ENCODE measurements at regions not wholly inside any gene's neighbourhood (a gene's known extent, or its start where the extent isn't known, plus 50 kb on each side); places are given as distances from the start of the nearest gene placed in this dataset.

DNA sequence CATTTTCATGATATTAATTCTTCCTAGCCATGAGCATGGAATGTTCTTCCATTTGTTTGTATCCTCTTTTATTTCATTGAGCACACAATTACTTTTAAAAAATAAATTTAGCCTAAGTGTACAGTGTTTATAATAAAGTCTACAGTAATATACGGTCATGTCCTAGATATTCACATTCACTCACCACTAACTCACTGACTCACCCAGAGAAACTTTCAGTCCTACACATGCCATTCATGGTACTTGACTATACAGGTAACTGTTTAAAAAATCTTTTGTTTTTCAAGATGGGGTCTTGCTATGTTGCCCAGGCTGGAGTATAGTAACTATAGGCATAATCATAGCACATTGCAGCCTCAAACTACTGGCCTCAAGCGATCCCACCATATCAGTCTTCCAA is 348.1 kb downstream of the RAPGEF2 start:
- TF ChIP-seq CTCF (optimal IDR thresholded peaks at IDR 0.05 in 1 of 3, IDR thresholded peaks at IDR 0.05 in 1 of 3, conservative IDR thresholded peaks at IDR 0.05 in 1 of 3; ENCODE audit: extremely low read depth in 1 of 3, insufficient read depth in 2 of 3, low read length in 3 of 3) (no peak), EZH2 (IDR thresholded peaks at IDR 0.05; ENCODE audit: low read length) (no peak)

DNA sequence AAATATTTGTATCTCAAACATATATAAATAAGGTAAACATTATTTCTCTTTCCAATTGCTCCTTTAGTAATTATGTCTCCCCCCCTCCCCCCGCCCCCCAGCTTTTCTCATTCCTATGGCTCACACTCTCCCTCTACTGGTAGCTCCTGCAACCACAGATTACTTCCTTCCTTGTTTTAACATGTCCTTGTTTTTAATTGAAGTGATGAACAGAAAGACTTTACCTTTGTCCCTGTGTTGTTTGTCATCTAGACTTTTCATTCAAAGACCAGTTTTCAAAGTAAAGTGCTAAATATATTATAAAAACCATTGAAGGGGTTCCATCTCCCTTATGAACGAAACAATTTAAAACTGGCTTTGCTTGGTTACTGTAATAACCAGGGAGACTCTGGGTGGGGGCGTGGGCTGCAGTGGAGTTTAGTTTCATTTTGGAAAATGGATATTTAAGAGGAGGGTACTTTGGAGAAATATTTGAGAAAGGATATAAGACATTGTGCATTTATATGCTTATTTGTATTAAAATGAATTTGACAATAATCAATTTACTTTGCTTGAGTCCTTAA is 352.9 kb downstream of the RAPGEF2 start:
- FAIRE-seq = no peak
- TF ChIP-seq CTCF (optimal IDR thresholded peaks at IDR 0.05 in 1 of 3, IDR thresholded peaks at IDR 0.05 in 1 of 3, conservative IDR thresholded peaks at IDR 0.05 in 1 of 3; ENCODE audit: extremely low read depth in 1 of 3, insufficient read depth in 2 of 3, low read length in 3 of 3) (peak; percentile 46 to 76 (median 71)), EZH2 (IDR thresholded peaks at IDR 0.05; ENCODE audit: low read length) (no peak)
- Histone ChIP-seq H3K9me3 (ENCODE audit: control insufficient read depth, low read depth, low read length) (no peaks in the 10 kb centered on the region), H3K9ac (ENCODE audit: control insufficient read depth, extremely low read depth, insufficient read depth, low read length) (no peak overlapping the region), H4K20me1 (ENCODE audit: control insufficient read depth, extremely low read depth, insufficient read depth, low read length) (no peaks in the 10 kb centered on the region), H3K79me2 (ENCODE audit: control insufficient read depth, insufficient read depth, low read length) (peaks cover 43% of the 10 kb centered on the region), H2AFZ (ENCODE audit: control insufficient read depth, low read length) (peak overlapping the region; percentile 56), H3K27ac (ENCODE audit: control insufficient read depth, insufficient read depth, low read length) (no peak overlapping the region), H3K9me1 (ENCODE audit: control insufficient read depth, extremely low read depth, insufficient read depth, low read length) (no peaks in the 10 kb centered on the region), H3K4me2 (ENCODE audit: control insufficient read depth, extremely low read depth, insufficient read depth, low read depth, low read length) (peak overlapping the region; percentile 60), H3K4me1 (ENCODE audit: control insufficient read depth, extremely low read depth, insufficient read depth, low read length) (no peaks in the 10 kb centered on the region), H3K4me3 (ENCODE audit: control insufficient read depth in 2 of 3, extremely low read depth in 1 of 3, insufficient read depth in 2 of 3, low read depth in 1 of 3, low read length in 3 of 3) (no peak overlapping the region), H3K27me3 (ENCODE audit: control insufficient read depth, extremely low read depth, insufficient read depth, low read length) (no peaks in the 10 kb centered on the region), H3K36me3 (ENCODE audit: control insufficient read depth in 2 of 2, extremely low read depth in 1 of 2, insufficient read depth in 2 of 2, low read length in 2 of 2) (no peaks in the 10 kb centered on the region)
- DNase-seq (ENCODE audit: low read depth, low spot score) = no peak
- dilution Hi-C loops (cut with MboI; ENCODE audit: extremely low pct_ligation_motif_present, low sequenced_read_pairs) = no loop called here

More for the DNA sequence above, 348.1 kb downstream of the RAPGEF2 start:
- no peaks in the 10 kb centered on the region for H3K9me1 ChIP-seq (ENCODE audit: control insufficient read depth, extremely low read depth, insufficient read depth, low read length)
- H3K4me2 ChIP-seq (ENCODE audit: control insufficient read depth, extremely low read depth, insufficient read depth, low read depth, low read length) = no peak overlapping the region
- no peak overlapping the region for H3K4me3 ChIP-seq (ENCODE audit: control insufficient read depth in 2 of 3, extremely low read depth in 1 of 3, insufficient read depth in 2 of 3, low read depth in 1 of 3, low read length in 3 of 3)
- H3K27me3 ChIP-seq (ENCODE audit: control insufficient read depth, extremely low read depth, insufficient read depth, low read length) = no peaks in the 10 kb centered on the region
- FAIRE-seq (no peak), DNase-seq (ENCODE audit: low read depth, low spot score) (no peak)
- H4K20me1 ChIP-seq (ENCODE audit: control insufficient read depth, extremely low read depth, insufficient read depth, low read length) = peaks cover 2% of the 10 kb centered on the region
- no peak overlapping the region for H2AFZ ChIP-seq (ENCODE audit: control insufficient read depth, low read length)
- no peak overlapping the region for H3K9ac ChIP-seq (ENCODE audit: control insufficient read depth, extremely low read depth, insufficient read depth, low read length)
- dilution Hi-C loops (cut with MboI; ENCODE audit: extremely low pct_ligation_motif_present, low sequenced_read_pairs) = no loop called here
- H3K9me3 ChIP-seq (ENCODE audit: control insufficient read depth, low read depth, low read length) = no peaks in the 10 kb centered on the region
- no peaks in the 10 kb centered on the region for H3K36me3 ChIP-seq (ENCODE audit: control insufficient read depth in 2 of 2, extremely low read depth in 1 of 2, insufficient read depth in 2 of 2, low read length in 2 of 2)
- H3K27ac ChIP-seq (ENCODE audit: control insufficient read depth, insufficient read depth, low read length) = no peak overlapping the region
- H3K79me2 ChIP-seq (ENCODE audit: control insufficient read depth, insufficient read depth, low read length) = peaks cover 40% of the 10 kb centered on the region
- H3K4me1 ChIP-seq (ENCODE audit: control insufficient read depth, extremely low read depth, insufficient read depth, low read length) = peaks cover 7% of the 10 kb centered on the region

Measured in keratinocyte (primary cell).